ENCODE measurements at regions not wholly inside any gene's neighbourhood (a gene's known extent, or its start where the extent isn't known, plus 50 kb on each side); places are given as distances from the start of the nearest gene placed in this dataset.
"Not testable (repeated sequence)": the region's sequence is repeated elsewhere in the genome, so short reads cannot be mapped to it uniquely, and the experiment has no call there.

DNA sequence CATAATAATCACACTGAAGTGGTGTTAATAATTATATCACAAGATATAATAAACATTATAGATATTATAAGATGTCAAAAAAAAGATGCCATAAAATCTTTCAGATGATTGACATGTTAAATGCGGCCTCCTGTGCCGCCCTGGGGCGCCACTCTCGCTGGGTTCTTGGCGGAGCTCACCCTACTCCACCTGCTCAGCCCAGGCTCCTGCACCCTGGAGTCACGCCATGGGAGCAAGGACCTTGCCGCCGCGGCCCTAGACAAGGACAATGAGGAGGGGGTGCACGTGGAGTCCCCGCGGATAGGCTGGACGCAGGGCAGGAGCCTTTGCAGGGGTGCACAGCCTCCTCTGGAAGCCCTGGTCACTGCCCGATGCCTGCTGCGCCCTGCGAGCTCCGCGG, 77.5 kb upstream of the ZNF337 start:
- not testable (repeated sequence) for H3K4me2 ChIP-seq (ENCODE audit: low read depth, low read length, poor library complexity, severe bottlenecking); H3F3A ChIP-seq (ENCODE audit: low read depth); H3K36me3 ChIP-seq (ENCODE audit: insufficient read depth, low read length); H3K79me2 ChIP-seq (ENCODE audit: insufficient read depth, low read length); H3K4me1 ChIP-seq (ENCODE audit: insufficient read depth, low read length, poor library complexity, severe bottlenecking); H3K27me3 ChIP-seq (ENCODE audit: insufficient read depth, low read length, poor library complexity, severe bottlenecking); H3K4me3 ChIP-seq (ENCODE audit: low read length, poor library complexity, severe bottlenecking); H3K9me3 ChIP-seq (ENCODE audit: insufficient read depth, low read depth, low read length); H3K9me2 ChIP-seq (replicated peaks; ENCODE audit: low read depth, low read length); H4K20me1 ChIP-seq (ENCODE audit: insufficient read depth, low read length, poor library complexity, severe bottlenecking); H2AFZ ChIP-seq (ENCODE audit: low read length); H3K9ac ChIP-seq (ENCODE audit: low read depth, low read length, poor library complexity, severe bottlenecking)

- H3F3A ChIP-seq (ENCODE audit: low read depth); H2AFZ ChIP-seq (ENCODE audit: low read length); H3K9ac ChIP-seq (ENCODE audit: low read depth, low read length, poor library complexity, severe bottlenecking); H3K36me3 ChIP-seq (ENCODE audit: insufficient read depth, low read length); H4K20me1 ChIP-seq (ENCODE audit: insufficient read depth, low read length, poor library complexity, severe bottlenecking); H3K9me2 ChIP-seq (replicated peaks; ENCODE audit: low read depth, low read length); H3K9me3 ChIP-seq (ENCODE audit: insufficient read depth, low read depth, low read length); H3K4me3 ChIP-seq (ENCODE audit: low read length, poor library complexity, severe bottlenecking); H3K79me2 ChIP-seq (ENCODE audit: insufficient read depth, low read length); H3K4me2 ChIP-seq (ENCODE audit: low read depth, low read length, poor library complexity, severe bottlenecking); H3K27me3 ChIP-seq (ENCODE audit: insufficient read depth, low read length, poor library complexity, severe bottlenecking); H3K4me1 ChIP-seq (ENCODE audit: insufficient read depth, low read length, poor library complexity, severe bottlenecking): not testable (repeated sequence)
These were observed 75.8 kb upstream of the ZNF337 start for GRCh38 chr20:25772437-25772836.

GRCh38 chr20:25771818-25772217, 75.2 kb upstream of the ZNF337 start:
- not testable (repeated sequence) for H3K4me3 ChIP-seq (ENCODE audit: low read length, poor library complexity, severe bottlenecking); H3K79me2 ChIP-seq (ENCODE audit: insufficient read depth, low read length); H3K9ac ChIP-seq (ENCODE audit: low read depth, low read length, poor library complexity, severe bottlenecking); H4K20me1 ChIP-seq (ENCODE audit: insufficient read depth, low read length, poor library complexity, severe bottlenecking); H2AFZ ChIP-seq (ENCODE audit: low read length); H3K36me3 ChIP-seq (ENCODE audit: insufficient read depth, low read length); H3K4me2 ChIP-seq (ENCODE audit: low read depth, low read length, poor library complexity, severe bottlenecking); H3K9me3 ChIP-seq (ENCODE audit: insufficient read depth, low read depth, low read length); H3F3A ChIP-seq (ENCODE audit: low read depth); H3K4me1 ChIP-seq (ENCODE audit: insufficient read depth, low read length, poor library complexity, severe bottlenecking); H3K27me3 ChIP-seq (ENCODE audit: insufficient read depth, low read length, poor library complexity, severe bottlenecking); H3K9me2 ChIP-seq (replicated peaks; ENCODE audit: low read depth, low read length)

DNA sequence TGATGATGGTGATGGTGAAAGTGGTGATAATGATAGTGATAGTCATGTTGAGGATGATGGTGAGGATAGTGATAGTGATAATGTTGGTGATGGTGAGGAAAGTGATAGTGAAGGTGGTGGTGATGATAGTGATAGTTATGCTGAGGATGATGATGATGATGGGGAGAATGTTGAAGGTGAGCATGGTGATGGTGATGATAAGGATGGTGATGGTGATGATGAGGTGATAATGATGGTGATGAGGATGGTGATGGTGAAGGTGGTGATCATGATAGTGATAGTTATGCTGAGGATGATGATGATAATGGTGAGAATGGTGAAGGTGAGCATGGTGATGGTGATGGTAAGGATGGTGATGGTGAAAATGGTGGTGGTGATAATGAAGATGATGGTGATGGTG, 64.9 kb upstream of the ZNF337 start:
- Histone ChIP-seq H3K4me2 (ENCODE audit: low read depth, low read length, poor library complexity, severe bottlenecking) (no peak overlapping the region), H3K4me1 (ENCODE audit: insufficient read depth, low read length, poor library complexity, severe bottlenecking) (no peaks in the 10 kb centered on the region), H4K20me1 (ENCODE audit: insufficient read depth, low read length, poor library complexity, severe bottlenecking) (no peaks in the 10 kb centered on the region), H3K36me3 (ENCODE audit: insufficient read depth, low read length) (no peaks in the 10 kb centered on the region), H3K79me2 (ENCODE audit: insufficient read depth, low read length) (no peaks in the 10 kb centered on the region), H3F3A (ENCODE audit: low read depth) (no peaks in the 10 kb centered on the region), H2AFZ (ENCODE audit: low read length) (no peak overlapping the region), H3K9me3 (ENCODE audit: insufficient read depth, low read depth, low read length) (no peaks in the 10 kb centered on the region), H3K9me2 (replicated peaks; ENCODE audit: low read depth, low read length) (no peaks in the 10 kb centered on the region), H3K27me3 (ENCODE audit: insufficient read depth, low read length, poor library complexity, severe bottlenecking) (no peaks in the 10 kb centered on the region), H3K9ac (ENCODE audit: low read depth, low read length, poor library complexity, severe bottlenecking) (no peak overlapping the region), H3K4me3 (ENCODE audit: low read length, poor library complexity, severe bottlenecking) (no peak overlapping the region)
- TF ChIP-seq, protein P1, sequence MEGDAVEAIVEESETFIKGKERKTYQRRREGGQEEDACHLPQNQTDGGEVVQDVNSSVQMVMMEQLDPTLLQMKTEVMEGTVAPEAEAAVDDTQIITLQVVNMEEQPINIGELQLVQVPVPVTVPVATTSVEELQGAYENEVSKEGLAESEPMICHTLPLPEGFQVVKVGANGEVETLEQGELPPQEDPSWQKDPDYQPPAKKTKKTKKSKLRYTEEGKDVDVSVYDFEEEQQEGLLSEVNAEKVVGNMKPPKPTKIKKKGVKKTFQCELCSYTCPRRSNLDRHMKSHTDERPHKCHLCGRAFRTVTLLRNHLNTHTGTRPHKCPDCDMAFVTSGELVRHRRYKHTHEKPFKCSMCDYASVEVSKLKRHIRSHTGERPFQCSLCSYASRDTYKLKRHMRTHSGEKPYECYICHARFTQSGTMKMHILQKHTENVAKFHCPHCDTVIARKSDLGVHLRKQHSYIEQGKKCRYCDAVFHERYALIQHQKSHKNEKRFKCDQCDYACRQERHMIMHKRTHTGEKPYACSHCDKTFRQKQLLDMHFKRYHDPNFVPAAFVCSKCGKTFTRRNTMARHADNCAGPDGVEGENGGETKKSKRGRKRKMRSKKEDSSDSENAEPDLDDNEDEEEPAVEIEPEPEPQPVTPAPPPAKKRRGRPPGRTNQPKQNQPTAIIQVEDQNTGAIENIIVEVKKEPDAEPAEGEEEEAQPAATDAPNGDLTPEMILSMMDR (conservative IDR thresholded peaks at IDR 0.05; ENCODE audit: low read length): no peak
- TF ChIP-seq EZH2phosphoT487 (IDR thresholded peaks at IDR 0.05; ENCODE audit: borderline replicate concordance): no peak

DNA sequence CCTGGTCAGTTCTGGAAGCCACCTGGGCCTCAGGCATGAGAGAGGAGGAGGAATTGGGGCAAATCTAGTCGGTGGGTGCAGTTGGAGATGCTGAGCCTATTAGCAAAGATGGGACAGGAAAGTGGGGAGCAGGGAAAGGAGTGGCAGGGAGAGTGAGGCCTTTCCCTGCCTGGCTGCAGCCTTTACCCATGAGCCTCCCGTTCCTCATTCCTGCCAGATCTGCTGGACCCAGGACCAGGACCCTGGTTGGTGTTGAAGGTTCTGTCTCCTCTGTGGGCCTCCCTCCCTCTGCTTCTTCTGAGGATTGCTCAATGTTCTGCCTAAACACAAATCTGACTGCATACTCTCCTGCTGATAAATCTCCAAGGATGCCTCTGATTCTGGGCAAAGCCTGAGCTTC, 64.4 kb upstream of the ZNF337 start:
- not testable (repeated sequence) for H3K4me3 ChIP-seq (ENCODE audit: low read length, poor library complexity, severe bottlenecking); H4K20me1 ChIP-seq (ENCODE audit: insufficient read depth, low read length, poor library complexity, severe bottlenecking); H3K9me3 ChIP-seq (ENCODE audit: insufficient read depth, low read depth, low read length); H3K4me1 ChIP-seq (ENCODE audit: insufficient read depth, low read length, poor library complexity, severe bottlenecking); H3F3A ChIP-seq (ENCODE audit: low read depth); H3K9ac ChIP-seq (ENCODE audit: low read depth, low read length, poor library complexity, severe bottlenecking); H3K27me3 ChIP-seq (ENCODE audit: insufficient read depth, low read length, poor library complexity, severe bottlenecking); H3K79me2 ChIP-seq (ENCODE audit: insufficient read depth, low read length); H3K36me3 ChIP-seq (ENCODE audit: insufficient read depth, low read length); H3K4me2 ChIP-seq (ENCODE audit: low read depth, low read length, poor library complexity, severe bottlenecking); H2AFZ ChIP-seq (ENCODE audit: low read length); H3K9me2 ChIP-seq (replicated peaks; ENCODE audit: low read depth, low read length)

Measured in Loucy (cell line).